Astrocyte (in vitro differentiated cells and primary cell): ENCODE measurements at regions not wholly inside any gene's neighbourhood (a gene's known extent, or its start where the extent isn't known, plus 50 kb on each side); places are given as distances from the start of the nearest gene placed in this dataset.

Experiments used
- DNase-seq: peaks from one replicate; pipeline ENCODE4 v3.0.0-alpha.2; 2010; ENCODE audit warnings: low read depth
- FAIRE-seq: peaks from 2 replicates; lab custom pipeline; 2011; peaks lifted over from hg19 to GRCh38; lab: Jason Lieb, UNC
- H2AFZ ChIP-seq: 2 replicates; pipeline ENCODE4 v1.6.0; 2012; ENCODE audit warnings: low read depth, low read length, inconsistent platforms
- H3K27ac ChIP-seq: 2 replicates; pipeline ENCODE4 v1.5.1; 2011; ENCODE audit warnings: low read depth, low read length, inconsistent platforms
- H3K27me3 ChIP-seq: 2 replicates; pipeline ENCODE4 v1.6.0; 2011; ENCODE audit warnings: low read length, inconsistent platforms; ENCODE audit not compliant: insufficient read depth
- H3K36me3 ChIP-seq: 2 replicates; pipeline ENCODE4 v1.5.1; 2011; ENCODE audit warnings: low read length, inconsistent platforms; ENCODE audit not compliant: insufficient read depth
- H3K4me1 ChIP-seq: 2 replicates; pipeline ENCODE4 v1.5.1; 2011; ENCODE audit warnings: low read length, inconsistent platforms; ENCODE audit not compliant: insufficient read depth
- H3K4me2 ChIP-seq: 2 replicates; pipeline ENCODE4 v1.6.0; 2012; ENCODE audit warnings: low read length, inconsistent platforms
- H3K4me3 ChIP-seq: 2 replicates; pipeline ENCODE4 v1.5.1; 2011; ENCODE audit warnings: low read depth, mild to moderate bottlenecking, low read length, inconsistent platforms; ENCODE audit not compliant: insufficient read depth
- H3K79me2 ChIP-seq: 2 replicates; pipeline ENCODE4 v1.6.0; 2012; ENCODE audit warnings: mild to moderate bottlenecking, low read length, inconsistent platforms; ENCODE audit not compliant: insufficient read depth
- H3K9ac ChIP-seq: 2 replicates; pipeline ENCODE4 v1.6.0; 2012; ENCODE audit warnings: mild to moderate bottlenecking, low read length, inconsistent platforms
- H3K9me3 ChIP-seq: 2 replicates; pipeline ENCODE4 v1.5.1; 2012; ENCODE audit warnings: low read depth, mild to moderate bottlenecking, low read length, inconsistent platforms; ENCODE audit not compliant: insufficient read depth
- H4K20me1 ChIP-seq: 2 replicates; pipeline ENCODE4 v1.6.0; 2012; ENCODE audit warnings: low read length, inconsistent platforms; ENCODE audit not compliant: insufficient read depth
- H3K27ac Mint-ChIP-seq: one replicate; pipeline ENCODE4 v1.8.0; 2021; ENCODE audit warnings: mild to moderate bottlenecking, mixed read lengths; ENCODE audit not compliant: unreplicated experiment
- H3K27me3 Mint-ChIP-seq: one replicate; pipeline ENCODE4 v1.8.0; 2021; ENCODE audit warnings: low read depth, mixed read lengths; ENCODE audit not compliant: unreplicated experiment
- H3K36me3 Mint-ChIP-seq: one replicate; pipeline ENCODE4 v1.8.0; 2021; ENCODE audit warnings: low read depth, mixed read lengths; ENCODE audit not compliant: unreplicated experiment
- H3K4me1 Mint-ChIP-seq: one replicate; pipeline ENCODE4 v1.8.0; 2021; ENCODE audit warnings: low read depth, mixed read lengths; ENCODE audit not compliant: unreplicated experiment
- H3K4me3 Mint-ChIP-seq: one replicate; pipeline ENCODE4 v1.8.0; 2021; ENCODE audit warnings: mild to moderate bottlenecking, moderate library complexity, mixed read lengths; ENCODE audit not compliant: unreplicated experiment
- H3K9me3 Mint-ChIP-seq: one replicate; pipeline ENCODE4 v1.8.0; 2021; ENCODE audit warnings: mild to moderate bottlenecking, mixed read lengths; ENCODE audit not compliant: unreplicated experiment
- CTCF ChIP-seq: IDR thresholded peaks from 2 replicates; pipeline ENCODE4 v1.5.1; 2011; ENCODE audit warnings: low read depth, mild to moderate bottlenecking, inconsistent platforms, low read length, moderate library complexity; ENCODE audit not compliant: insufficient read depth
- EZH2 ChIP-seq: IDR thresholded peaks from 2 replicates; pipeline ENCODE4 v1.6.1; 2012; ENCODE audit warnings: mild to moderate bottlenecking, low read length, inconsistent platforms; ENCODE audit not compliant: insufficient read depth

- no peak overlapping the region for H3K27ac ChIP-seq
- Mint-ChIP-seq H3K27me3 (no peaks in the 10 kb centered on the region), H3K9me3 (peaks cover 1% of the 10 kb centered on the region), H3K36me3 (peaks cover 2% of the 10 kb centered on the region), H3K4me3 (no peak overlapping the region), H3K27ac (no peak overlapping the region), H3K4me1 (no peaks in the 10 kb centered on the region)
- FAIRE-seq, result no peak
- no peaks in the 10 kb centered on the region for H4K20me1 ChIP-seq
- no peaks in the 10 kb centered on the region for H3K27me3 ChIP-seq
- H2AFZ ChIP-seq, result no peak overlapping the region
- H3K4me3 ChIP-seq, result no peak overlapping the region
- H3K9ac ChIP-seq, result no peak overlapping the region
- no peaks in the 10 kb centered on the region for H3K4me1 ChIP-seq
- H3K79me2 ChIP-seq, result no peaks in the 10 kb centered on the region
- no peak for DNase-seq
- H3K36me3 ChIP-seq, result no peaks in the 10 kb centered on the region
- H3K4me2 ChIP-seq, result no peak overlapping the region
- TF ChIP-seq CTCF (no peak), EZH2 (no peak)
- peaks cover 10% of the 10 kb centered on the region for H3K9me3 ChIP-seq
Measured at GRCh38 chr4:189511581-189511980, 429.1 kb upstream of the FRG1 start.

DNA sequence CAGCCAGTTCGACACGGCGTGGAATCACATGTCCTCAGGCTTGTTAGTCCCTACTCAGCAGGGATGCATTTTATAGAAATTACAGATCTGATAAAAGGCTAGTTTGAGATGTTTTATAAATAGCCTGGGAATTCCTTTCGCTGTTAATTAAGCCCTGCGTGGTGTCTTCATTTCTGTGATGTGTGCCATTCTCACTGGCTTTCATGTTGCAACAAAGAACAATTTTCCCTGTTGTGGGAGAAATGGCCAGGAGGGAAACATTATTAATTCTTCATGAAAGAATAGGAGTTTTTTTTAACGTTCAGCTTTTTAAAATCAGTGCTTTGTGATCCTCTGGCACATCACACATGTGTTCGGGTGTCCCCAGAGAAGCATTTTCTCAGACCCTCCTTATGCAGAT, 427.3 kb upstream of the FRG1 start:
- Mint-ChIP-seq H3K27me3 (no peaks in the 10 kb centered on the region), H3K27ac (no peak overlapping the region), H3K4me3 (no peak overlapping the region), H3K9me3 (peaks cover 1% of the 10 kb centered on the region), H3K4me1 (no peaks in the 10 kb centered on the region), H3K36me3 (peaks cover 2% of the 10 kb centered on the region)
- Histone ChIP-seq H3K79me2 (no peaks in the 10 kb centered on the region), H3K36me3 (no peaks in the 10 kb centered on the region), H3K4me3 (no peak overlapping the region), H3K27ac (no peak overlapping the region), H2AFZ (no peak overlapping the region), H3K9me3 (peaks cover 10% of the 10 kb centered on the region), H3K9ac (no peak overlapping the region), H4K20me1 (no peaks in the 10 kb centered on the region), H3K27me3 (no peaks in the 10 kb centered on the region), H3K4me1 (no peaks in the 10 kb centered on the region), H3K4me2 (no peak overlapping the region)
- FAIRE-seq (no peak), DNase-seq (no peak)
- TF ChIP-seq CTCF (no peak), EZH2 (no peak)

DNA sequence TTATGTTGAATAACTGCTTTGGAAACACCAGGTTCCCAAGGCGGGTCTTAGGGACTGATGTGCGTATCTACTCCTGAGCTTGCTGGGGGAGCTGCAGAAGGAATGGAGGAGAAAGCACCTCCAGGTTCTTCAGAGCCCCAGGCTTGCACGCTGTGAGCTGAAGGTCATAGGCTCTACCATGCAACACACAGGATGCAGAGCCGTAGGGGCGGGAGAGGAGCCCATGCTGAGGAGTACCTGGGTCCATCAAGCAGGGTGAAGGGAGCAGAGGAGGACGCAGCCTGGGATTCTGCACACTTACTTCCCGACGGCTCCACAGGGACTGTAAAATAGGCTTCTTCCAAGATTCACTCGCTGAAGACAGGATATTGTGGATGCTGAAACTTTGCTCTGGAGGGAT, 426.5 kb upstream of the FRG1 start:
- no peak overlapping the region for H2AFZ ChIP-seq
- H3K9ac ChIP-seq, result no peak overlapping the region
- Mint-ChIP-seq H3K27ac (no peak overlapping the region), H3K4me1 (no peaks in the 10 kb centered on the region), H3K27me3 (no peaks in the 10 kb centered on the region), H3K36me3 (peaks cover 2% of the 10 kb centered on the region), H3K4me3 (no peak overlapping the region), H3K9me3 (peaks cover 1% of the 10 kb centered on the region)
- H3K79me2 ChIP-seq, result no peaks in the 10 kb centered on the region
- no peak overlapping the region for H3K4me2 ChIP-seq
- TF ChIP-seq CTCF, result no peak
- peaks cover 10% of the 10 kb centered on the region for H3K9me3 ChIP-seq
- no peak overlapping the region for H3K4me3 ChIP-seq
- no peaks in the 10 kb centered on the region for H4K20me1 ChIP-seq
- no peaks in the 10 kb centered on the region for H3K27me3 ChIP-seq
- H3K27ac ChIP-seq, result no peak overlapping the region
- DNase-seq (no peak), FAIRE-seq (no peak)
- H3K4me1 ChIP-seq, result no peaks in the 10 kb centered on the region
- no peaks in the 10 kb centered on the region for H3K36me3 ChIP-seq
